ENCODE measurements at regions not wholly inside any gene's neighbourhood (a gene's known extent, or its start where the extent isn't known, plus 50 kb on each side); places are given as distances from the start of the nearest gene placed in this dataset.

DNA sequence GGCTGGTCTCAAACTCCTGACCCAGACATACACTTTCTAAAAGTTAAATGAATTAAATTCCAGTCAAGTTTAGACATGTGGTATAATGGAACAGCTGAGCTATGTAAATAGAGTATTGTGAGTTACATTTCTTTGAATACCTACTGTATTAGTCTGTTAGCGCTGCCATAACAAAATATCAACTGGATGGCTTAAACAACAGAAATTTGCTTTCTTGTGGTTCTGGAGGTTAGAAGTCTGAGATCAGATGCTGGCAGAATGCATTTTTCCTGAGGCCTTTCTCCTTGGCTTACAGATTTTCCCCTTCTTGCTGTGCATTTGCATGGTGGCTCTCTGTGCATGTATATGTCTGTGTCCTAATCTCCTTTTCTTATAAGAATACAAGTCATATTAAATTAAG lies 101.5 kb upstream of the TGFBR2 start:
- TF ChIP-seq, protein P1, sequence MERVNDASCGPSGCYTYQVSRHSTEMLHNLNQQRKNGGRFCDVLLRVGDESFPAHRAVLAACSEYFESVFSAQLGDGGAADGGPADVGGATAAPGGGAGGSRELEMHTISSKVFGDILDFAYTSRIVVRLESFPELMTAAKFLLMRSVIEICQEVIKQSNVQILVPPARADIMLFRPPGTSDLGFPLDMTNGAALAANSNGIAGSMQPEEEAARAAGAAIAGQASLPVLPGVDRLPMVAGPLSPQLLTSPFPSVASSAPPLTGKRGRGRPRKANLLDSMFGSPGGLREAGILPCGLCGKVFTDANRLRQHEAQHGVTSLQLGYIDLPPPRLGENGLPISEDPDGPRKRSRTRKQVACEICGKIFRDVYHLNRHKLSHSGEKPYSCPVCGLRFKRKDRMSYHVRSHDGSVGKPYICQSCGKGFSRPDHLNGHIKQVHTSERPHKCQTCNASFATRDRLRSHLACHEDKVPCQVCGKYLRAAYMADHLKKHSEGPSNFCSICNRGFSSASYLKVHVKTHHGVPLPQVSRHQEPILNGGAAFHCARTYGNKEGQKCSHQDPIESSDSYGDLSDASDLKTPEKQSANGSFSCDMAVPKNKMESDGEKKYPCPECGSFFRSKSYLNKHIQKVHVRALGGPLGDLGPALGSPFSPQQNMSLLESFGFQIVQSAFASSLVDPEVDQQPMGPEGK (CRISPR knock-in tag; IDR thresholded peaks at IDR 0.05; ENCODE audit: borderline replicate concordance), result no peak
- TF ChIP-seq GLIS3 (CRISPR knock-in tag; IDR thresholded peaks at IDR 0.05), result no peak
- TF ChIP-seq RARB (CRISPR knock-in tag; IDR thresholded peaks at IDR 0.05), result no peak
- no peak for TF ChIP-seq ZC3H10 (CRISPR knock-in tag; IDR thresholded peaks at IDR 0.05)
- no peak for TF ChIP-seq ZNF565 (CRISPR knock-in tag; conservative IDR thresholded peaks at IDR 0.05; ENCODE audit: low read depth)

Data from SK-N-SH treated with all-trans-retinoic acid at 6 μM for 48 hours (cell line).